Fibroblast of skin of scalp (primary cell): ENCODE measurements at regions not wholly inside any gene's neighbourhood (a gene's known extent, or its start where the extent isn't known, plus 50 kb on each side); places are given as distances from the start of the nearest gene placed in this dataset.

Experiments used
- DNase-seq: peaks from one replicate; pipeline ENCODE4 v3.0.0-alpha.2; 2013

- no peak for DNase-seq
Observed at GRCh38 chr12:127287256-127287655, 979.7 kb upstream of the TMEM132C start.

- DNase-seq, result no peak
Observed at GRCh38 chr12:127290251-127290650, 976.7 kb upstream of the TMEM132C start.

- no peak for DNase-seq
Observed at GRCh38 chr12:127292736-127293135, 974.2 kb upstream of the TMEM132C start.

- peak; percentile 69 for DNase-seq
Observed at GRCh38 chr12:127293507-127294310, 973.3 kb upstream of the TMEM132C start.

- no peak for DNase-seq
Observed at GRCh38 chr12:127294651-127295210, 972.2 kb upstream of the TMEM132C start.

GRCh38 chr12:127295630-127296029, 971.3 kb upstream of the TMEM132C start:
- no peak for DNase-seq

- no peak for DNase-seq
Observed at GRCh38 chr12:127296591-127296990, 970.4 kb upstream of the TMEM132C start.

GRCh38 chr12:127297327-127297726, 969.6 kb upstream of the TMEM132C start:
- DNase-seq, result no peak

GRCh38 chr12:127300075-127300474, 966.9 kb upstream of the TMEM132C start:
- DNase-seq, result no peak

- DNase-seq, result no peak
Observed at GRCh38 chr12:127300753-127301152, 966.2 kb upstream of the TMEM132C start.

GRCh38 chr12:127301876-127302275, 965.1 kb upstream of the TMEM132C start:
- no peak for DNase-seq

- no peak for DNase-seq
Observed at GRCh38 chr12:127304751-127305725, 961.9 kb upstream of the TMEM132C start.

- DNase-seq, result peak; percentile 4
Observed at GRCh38 chr12:127306604-127307215, 960.3 kb upstream of the TMEM132C start.

- DNase-seq, result no peak
Observed at GRCh38 chr12:127307528-127307927, 959.4 kb upstream of the TMEM132C start.

- DNase-seq, result no peak
Observed at GRCh38 chr12:127308148-127308547, 958.8 kb upstream of the TMEM132C start.

- no peak for DNase-seq
Observed at GRCh38 chr12:127310548-127310947, 956.4 kb upstream of the TMEM132C start.

- no peak for DNase-seq
Observed at GRCh38 chr12:127311720-127312364, 955.1 kb upstream of the TMEM132C start.

GRCh38 chr12:127324681-127325080, 942.3 kb upstream of the TMEM132C start:
- no peak for DNase-seq

- no peak for DNase-seq
Observed at GRCh38 chr12:127327986-127328385, 939.0 kb upstream of the TMEM132C start.

GRCh38 chr12:127328867-127329266, 938.1 kb upstream of the TMEM132C start:
- DNase-seq, result no peak

- no peak for DNase-seq
Observed at GRCh38 chr12:127334365-127334764, 932.6 kb upstream of the TMEM132C start.
